Gastroesophageal sphincter (tissue), 3 donors: ENCODE measurements at regions not wholly inside any gene's neighbourhood (a gene's known extent, or its start where the extent isn't known, plus 50 kb on each side); places are given as distances from the start of the nearest gene placed in this dataset.

Experiments
- POLR2A ChIP-seq, 2 donors: fragments of 450-650 bp; IDR thresholded peaks; one replicate each; pipeline ENCODE4 v1.6.1; 2017; ENCODE audit warnings: antibody characterized with exemption in 2 of 2, mild to moderate bottlenecking in 2 of 2, moderate library complexity in 1 of 2
- POLR2AphosphoS5 ChIP-seq: sonication (generic); formaldehyde crosslinking; IDR thresholded peaks from one replicate; pipeline ENCODE4 v1.6.1; 2017; ENCODE audit warnings: antibody characterized with exemption
- TF ChIP-seq, protein P1 (sequence below), 4 experiments: fragments of 200-600 bp in 2 of 4; fragments of 450-650 bp in 2 of 4; sonication (generic) in 1 of 4; IDR thresholded peaks; one replicate each; pipeline ENCODE4 v1.5.1; 2017 to 2019; ENCODE audit warnings: antibody characterized with exemption in 4 of 4, mild to moderate bottlenecking in 2 of 4, moderate library complexity in 2 of 4

- TF ChIP-seq, protein P1, sequence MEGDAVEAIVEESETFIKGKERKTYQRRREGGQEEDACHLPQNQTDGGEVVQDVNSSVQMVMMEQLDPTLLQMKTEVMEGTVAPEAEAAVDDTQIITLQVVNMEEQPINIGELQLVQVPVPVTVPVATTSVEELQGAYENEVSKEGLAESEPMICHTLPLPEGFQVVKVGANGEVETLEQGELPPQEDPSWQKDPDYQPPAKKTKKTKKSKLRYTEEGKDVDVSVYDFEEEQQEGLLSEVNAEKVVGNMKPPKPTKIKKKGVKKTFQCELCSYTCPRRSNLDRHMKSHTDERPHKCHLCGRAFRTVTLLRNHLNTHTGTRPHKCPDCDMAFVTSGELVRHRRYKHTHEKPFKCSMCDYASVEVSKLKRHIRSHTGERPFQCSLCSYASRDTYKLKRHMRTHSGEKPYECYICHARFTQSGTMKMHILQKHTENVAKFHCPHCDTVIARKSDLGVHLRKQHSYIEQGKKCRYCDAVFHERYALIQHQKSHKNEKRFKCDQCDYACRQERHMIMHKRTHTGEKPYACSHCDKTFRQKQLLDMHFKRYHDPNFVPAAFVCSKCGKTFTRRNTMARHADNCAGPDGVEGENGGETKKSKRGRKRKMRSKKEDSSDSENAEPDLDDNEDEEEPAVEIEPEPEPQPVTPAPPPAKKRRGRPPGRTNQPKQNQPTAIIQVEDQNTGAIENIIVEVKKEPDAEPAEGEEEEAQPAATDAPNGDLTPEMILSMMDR (IDR thresholded peaks at IDR 0.05): no peak
- TF ChIP-seq POLR2AphosphoS5: no peak
- TF ChIP-seq POLR2A (IDR thresholded peaks at IDR 0.05): no peak
Observed at GRCh38 chr14:44854114-44854513, 107.6 kb downstream of the KLHL28 start.
